GM23338 (cell line): ENCODE measurements at regions not wholly inside any gene's neighbourhood (a gene's known extent, or its start where the extent isn't known, plus 50 kb on each side); places are given as distances from the start of the nearest gene placed in this dataset.

ENCODE experiments used
- CTCF ChIP-seq, 2 experiments: fragments of 200-600 bp in 1 of 2; sonication (generic) in 1 of 2; conservative IDR thresholded peaks; 2 replicates each; pipeline versions ENCODE4 v1.5.1 to v1.6.1; 2016 to 2017; ENCODE audit warnings: antibody characterized with exemption in 2 of 2, low read depth in 2 of 2, mild to moderate bottlenecking in 2 of 2, moderate library complexity in 1 of 2
- EZH2phosphoT487 ChIP-seq: fragments of 200-600 bp; sonication (generic); IDR thresholded peaks from one replicate; pipeline ENCODE4 v1.8.1; 2018; ENCODE audit warnings: antibody characterized with exemption; ENCODE audit not compliant: unreplicated experiment

- no peak for TF ChIP-seq CTCF (conservative IDR thresholded peaks at IDR 0.05; ENCODE audit: low read depth in 2 of 2)
- TF ChIP-seq EZH2phosphoT487: no peak
These were observed 51.8 kb upstream of the DUX4 start for GRCh38 chr4:190121759-190122158.
